CD14-positive monocyte (primary cell): ENCODE measurements at regions not wholly inside any gene's neighbourhood (a gene's known extent, or its start where the extent isn't known, plus 50 kb on each side); places are given as distances from the start of the nearest gene placed in this dataset.

ENCODE experiments used
- DNase-seq, 3 donors: peaks; one replicate each; pipeline ENCODE4 v3.0.0-alpha.2; 2011 to 2022
- H2AFZ ChIP-seq: 2 replicates; pipeline ENCODE4 v1.6.0; 2012; ENCODE audit warnings: mild to moderate bottlenecking, low read depth, low read length, inconsistent platforms; ENCODE audit not compliant: insufficient read depth, poor library complexity, severe bottlenecking
- H3K27ac ChIP-seq, 2 donors: 1 replicate in 1 of 2; 2 replicates in 1 of 2; pipeline ENCODE4 v1.5.1; 2012 to 2013; ENCODE audit warnings: low read length in 2 of 2, control low read depth in 1 of 2, inconsistent platforms in 1 of 2, low read depth in 1 of 2, mild to moderate bottlenecking in 1 of 2
- H3K27me3 ChIP-seq, 2 donors: one replicate each; pipeline versions ENCODE4 v1.6.0 to v1.6.1; 2011 to 2013; ENCODE audit warnings: low read length in 2 of 2; ENCODE audit not compliant: control insufficient read depth in 2 of 2, insufficient read depth in 2 of 2
- H3K36me3 ChIP-seq, 2 donors: replicated peaks in 1 of 2; 1 replicate in 1 of 2; 2 replicates in 1 of 2; pipeline versions ENCODE4 v1.5.1 to v1.6.1; 2012 to 2013; ENCODE audit warnings: low read length in 2 of 2, control low read depth in 1 of 2, inconsistent platforms in 1 of 2, mild to moderate bottlenecking in 1 of 2; ENCODE audit not compliant: insufficient read depth in 2 of 2, control insufficient read depth in 1 of 2
- H3K4me1 ChIP-seq, 2 donors: 1 replicate in 1 of 2; 2 replicates in 1 of 2; pipeline versions ENCODE4 v1.5.1 to v1.6.1; 2012 to 2013; ENCODE audit warnings: low read length in 2 of 2, control low read depth in 1 of 2, inconsistent platforms in 1 of 2, mild to moderate bottlenecking in 1 of 2, moderate library complexity in 1 of 2; ENCODE audit not compliant: insufficient read depth in 2 of 2, control insufficient read depth in 1 of 2
- H3K4me2 ChIP-seq: replicated peaks from 2 replicates; pipeline ENCODE3; 2012; ENCODE audit warnings: low read length, moderate library complexity, mild to moderate bottlenecking; ENCODE audit not compliant: poor library complexity, severe bottlenecking; ENCODE audit errors: extremely low read depth
- H3K4me3 ChIP-seq, 3 experiments: fragments of 200-600 bp in 1 of 3; sonication (generic) in 1 of 3; replicated peaks in 1 of 3; 1 replicate in 2 of 3; 2 replicates in 1 of 3; pipeline ENCODE4 v1.5.1; 2011 to 2013; ENCODE audit warnings: low read length in 3 of 3, mild to moderate bottlenecking in 3 of 3, control low read depth in 2 of 3, low read depth in 2 of 3, inconsistent platforms in 1 of 3, moderate library complexity in 1 of 3
- H3K79me2 ChIP-seq: 2 replicates; pipeline ENCODE4 v1.6.0; 2012; ENCODE audit warnings: mild to moderate bottlenecking, control low read depth, inconsistent platforms, low read length, moderate library complexity; ENCODE audit not compliant: insufficient read depth
- H3K9ac ChIP-seq: 2 replicates; pipeline ENCODE4 v1.6.0; 2017; ENCODE audit warnings: low read length, mild to moderate bottlenecking; ENCODE audit not compliant: insufficient read depth, poor library complexity, severe bottlenecking
- H3K9me3 ChIP-seq, 2 donors: replicated peaks in 1 of 2; 1 replicate in 1 of 2; 2 replicates in 1 of 2; pipeline versions ENCODE4 v1.5.1 to v1.6.1; 2012 to 2013; ENCODE audit warnings: low read length in 2 of 2, control low read depth in 1 of 2; ENCODE audit not compliant: control insufficient read depth in 1 of 2, insufficient read depth in 1 of 2
- H4K20me1 ChIP-seq: 2 replicates; pipeline ENCODE4 v1.6.0; 2012; ENCODE audit warnings: mild to moderate bottlenecking, low read length, control low read depth, moderate library complexity; ENCODE audit not compliant: insufficient read depth
- H3K27ac Mint-ChIP-seq, 7 donors: one replicate each; pipeline ENCODE4 v1.8.0; 2020; ENCODE audit warnings: mild to moderate bottlenecking in 7 of 7, mixed read lengths in 7 of 7, moderate library complexity in 6 of 7, inconsistent platforms in 2 of 7
- H3K27me3 Mint-ChIP-seq, 3 donors: one replicate each; pipeline ENCODE4 v1.8.0; 2021 to 2022; ENCODE audit warnings: low read depth in 3 of 3, mild to moderate bottlenecking in 3 of 3, mixed read lengths in 3 of 3, moderate library complexity in 3 of 3, inconsistent platforms in 1 of 3
- H3K36me3 Mint-ChIP-seq, 2 donors: one replicate each; pipeline ENCODE4 v1.8.0; 2020; ENCODE audit warnings: mixed read lengths in 2 of 2, inconsistent platforms in 1 of 2, mild to moderate bottlenecking in 1 of 2
- H3K4me1 Mint-ChIP-seq: one replicate; pipeline ENCODE4 v1.8.0; 2020; ENCODE audit warnings: mild to moderate bottlenecking, mixed read lengths
- H3K4me3 Mint-ChIP-seq, 2 donors: one replicate each; pipeline ENCODE4 v1.8.0; 2020; ENCODE audit warnings: mild to moderate bottlenecking in 2 of 2, mixed read lengths in 2 of 2, moderate library complexity in 1 of 2
- H3K9me3 Mint-ChIP-seq, 7 donors: one replicate each; pipeline ENCODE4 v1.8.0; 2020 to 2022; ENCODE audit warnings: mixed read lengths in 7 of 7, mild to moderate bottlenecking in 6 of 7, moderate library complexity in 6 of 7, inconsistent platforms in 2 of 7
- WGBS: methylation state at CpG from one replicate; pipeline ENCODE4 v1.1.5; 2013; ENCODE audit warnings: missing lambda C conversion rate; ENCODE audit not compliant: insufficient coverage; 5-methylcytosine and 5-hydroxymethylcytosine counted together
- intact Hi-C, 2 donors: fragments of 100-400 bp; cut with micrococcal nuclease; formaldehyde crosslinking; loops; one replicate each; pipeline versions ENCODE4 v1.15.0 to v1.15.1; 2023
- TF ChIP-seq, protein P1 (sequence below): fragments of 200-600 bp; IDR thresholded peaks from one replicate; pipeline ENCODE4 v1.8.0; 2022; ENCODE audit warnings: antibody characterized with exemption, mild to moderate bottlenecking

GRCh38 chr12:33192226-33192625 lies 247.4 kb downstream of the SYT10 start:
- no peak overlapping the region for H3K4me2 ChIP-seq
- H3K4me1 ChIP-seq, result no peaks in the 10 kb centered on the region
- Mint-ChIP-seq H3K27ac (no peak overlapping the region), H3K9me3 (peaks cover 10 to 24% (median 19%) of the 10 kb centered on the region in 7 donors), H3K27me3 (no peaks in the 10 kb centered on the region), H3K36me3 (no peaks in the 10 kb centered on the region), H3K4me3 (no peak overlapping the region), H3K4me1 (no peaks in the 10 kb centered on the region)
- H3K27ac ChIP-seq, result no peak overlapping the region
- H3K27me3 ChIP-seq, result no peaks in the 10 kb centered on the region
- peaks cover 5 to 7% of the 10 kb centered on the region in 2 donors for H3K9me3 ChIP-seq
- H3K4me3 ChIP-seq, result no peak overlapping the region
- no peak overlapping the region for H3K9ac ChIP-seq
- H3K36me3 ChIP-seq, result no peaks in the 10 kb centered on the region
- H2AFZ ChIP-seq, result no peak overlapping the region
- no CpG with 5 or more reads among the region's 4 CpGs for WGBS
- H3K79me2 ChIP-seq, result no peaks in the 10 kb centered on the region
- intact Hi-C loops, result no loop called here
- H4K20me1 ChIP-seq, result no peaks in the 10 kb centered on the region
- TF ChIP-seq, protein P1, sequence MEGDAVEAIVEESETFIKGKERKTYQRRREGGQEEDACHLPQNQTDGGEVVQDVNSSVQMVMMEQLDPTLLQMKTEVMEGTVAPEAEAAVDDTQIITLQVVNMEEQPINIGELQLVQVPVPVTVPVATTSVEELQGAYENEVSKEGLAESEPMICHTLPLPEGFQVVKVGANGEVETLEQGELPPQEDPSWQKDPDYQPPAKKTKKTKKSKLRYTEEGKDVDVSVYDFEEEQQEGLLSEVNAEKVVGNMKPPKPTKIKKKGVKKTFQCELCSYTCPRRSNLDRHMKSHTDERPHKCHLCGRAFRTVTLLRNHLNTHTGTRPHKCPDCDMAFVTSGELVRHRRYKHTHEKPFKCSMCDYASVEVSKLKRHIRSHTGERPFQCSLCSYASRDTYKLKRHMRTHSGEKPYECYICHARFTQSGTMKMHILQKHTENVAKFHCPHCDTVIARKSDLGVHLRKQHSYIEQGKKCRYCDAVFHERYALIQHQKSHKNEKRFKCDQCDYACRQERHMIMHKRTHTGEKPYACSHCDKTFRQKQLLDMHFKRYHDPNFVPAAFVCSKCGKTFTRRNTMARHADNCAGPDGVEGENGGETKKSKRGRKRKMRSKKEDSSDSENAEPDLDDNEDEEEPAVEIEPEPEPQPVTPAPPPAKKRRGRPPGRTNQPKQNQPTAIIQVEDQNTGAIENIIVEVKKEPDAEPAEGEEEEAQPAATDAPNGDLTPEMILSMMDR, result no peak
- DNase-seq, result no peak

DNA sequence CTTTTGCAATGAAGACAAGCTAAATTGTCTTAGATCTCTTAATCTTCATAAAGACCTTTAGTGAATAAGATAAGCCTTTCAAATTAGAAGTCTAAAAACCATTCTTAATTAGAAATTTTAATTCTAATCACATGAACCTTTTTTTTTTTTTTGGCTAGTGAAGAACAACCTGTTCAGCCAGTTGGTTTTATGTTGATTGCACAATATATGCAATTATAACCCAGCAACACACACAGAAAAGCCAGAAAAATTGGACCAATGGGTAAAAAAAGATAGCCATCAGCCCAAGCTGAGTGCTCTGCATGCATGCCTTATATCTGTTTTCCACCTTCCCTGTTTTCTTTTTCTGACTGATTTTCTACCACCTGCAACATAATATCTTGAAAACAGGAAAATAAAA lies 252.2 kb downstream of the SYT10 start:
- no peaks in the 10 kb centered on the region for H3K4me1 ChIP-seq

More for the DNA sequence above, 252.2 kb downstream of the SYT10 start:
- H2AFZ ChIP-seq, result no peak overlapping the region
- TF ChIP-seq, protein P1, result no peak
- Mint-ChIP-seq H3K27ac (no peak overlapping the region), H3K27me3 (no peaks in the 10 kb centered on the region), H3K4me1 (no peaks in the 10 kb centered on the region), H3K36me3 (no peaks in the 10 kb centered on the region), H3K9me3 (peaks cover 0 to 20% (median 11%) of the 10 kb centered on the region in 7 donors), H3K4me3 (no peak overlapping the region)
- H3K4me3 ChIP-seq, result no peak overlapping the region
- no peaks in the 10 kb centered on the region for H3K27me3 ChIP-seq
- H4K20me1 ChIP-seq, result no peaks in the 10 kb centered on the region
- H3K9me3 ChIP-seq, result peaks cover 10 to 15% of the 10 kb centered on the region in 2 donors
- intact Hi-C loops, result no loop called here
- H3K27ac ChIP-seq, result no peak overlapping the region
- H3K36me3 ChIP-seq, result no peaks in the 10 kb centered on the region
- no peak for DNase-seq
- no peak overlapping the region for H3K4me2 ChIP-seq
- H3K9ac ChIP-seq, result no peak overlapping the region
- H3K79me2 ChIP-seq, result no peaks in the 10 kb centered on the region
